ENCODE measurements at regions not wholly inside any gene's neighbourhood (a gene's known extent, or its start where the extent isn't known, plus 50 kb on each side); places are given as distances from the start of the nearest gene placed in this dataset.

GRCh38 chr14:106493962-106494823, 967.8 kb downstream of the TMEM121 start:
- TF ChIP-seq CTCF (IDR thresholded peaks at IDR 0.05) (no peak), POLR2A (IDR thresholded peaks at IDR 0.05) (no peak), POLR2AphosphoS5 (IDR thresholded peaks at IDR 0.05) (no peak)
